Liver (tissue), 8 donors: ENCODE measurements at regions not wholly inside any gene's neighbourhood (a gene's known extent, or its start where the extent isn't known, plus 50 kb on each side); places are given as distances from the start of the nearest gene placed in this dataset.

Experiments used
- DNase-seq: peaks from one replicate; pipeline ENCODE4 v3.0.0-alpha.2; 2017; ENCODE audit warnings: low spot score
- H3K27ac ChIP-seq, 2 donors: one replicate each; pipeline ENCODE4 v1.7.0; 2013; ENCODE audit warnings: inconsistent platforms in 2 of 2, low read length in 2 of 2, control low read depth in 1 of 2, low read depth in 1 of 2, mild to moderate bottlenecking in 1 of 2
- H3K27me3 ChIP-seq, 4 donors: one replicate each; pipeline versions ENCODE4 v1.6.1 to v1.7.0; 2013; ENCODE audit warnings: low read length in 3 of 4, inconsistent platforms in 1 of 4, mild to moderate bottlenecking in 1 of 4, moderate library complexity in 1 of 4; ENCODE audit not compliant: control insufficient read depth in 4 of 4, insufficient read depth in 4 of 4
- H3K36me3 ChIP-seq, 4 donors: one replicate each; pipeline versions ENCODE4 v1.6.1 to v1.7.0; 2013; ENCODE audit warnings: low read length in 3 of 4, mild to moderate bottlenecking in 3 of 4, low read depth in 1 of 4, moderate library complexity in 1 of 4; ENCODE audit not compliant: control insufficient read depth in 4 of 4, insufficient read depth in 3 of 4
- H3K4me1 ChIP-seq, 4 donors: one replicate each; pipeline versions ENCODE4 v1.6.1 to v1.7.0; 2013; ENCODE audit warnings: low read length in 3 of 4, mild to moderate bottlenecking in 3 of 4, moderate library complexity in 1 of 4; ENCODE audit not compliant: control insufficient read depth in 4 of 4, insufficient read depth in 4 of 4
- H3K4me3 ChIP-seq, 3 donors: one replicate each; pipeline versions ENCODE4 v1.6.1 to v1.7.0; 2013; ENCODE audit warnings: low read length in 3 of 3, control low read depth in 1 of 3, low read depth in 1 of 3, mild to moderate bottlenecking in 1 of 3
- H3K9ac ChIP-seq, 2 donors: one replicate each; pipeline ENCODE4 v1.7.0; 2013; ENCODE audit warnings: low read length in 2 of 2, mild to moderate bottlenecking in 2 of 2, moderate library complexity in 2 of 2, control low read depth in 1 of 2, low read depth in 1 of 2
- H3K9me3 ChIP-seq, 4 donors: one replicate each; pipeline versions ENCODE4 v1.6.1 to v1.7.0; 2013; ENCODE audit warnings: low read length in 3 of 4; ENCODE audit not compliant: control insufficient read depth in 4 of 4
- EGR1 ChIP-seq, 2 donors: IDR thresholded peaks; 2 replicates each; pipeline ENCODE4 v1.6.1; 2016 to 2018; ENCODE audit warnings: antibody characterized with exemption in 2 of 2, low read depth in 2 of 2
- FOXA1 ChIP-seq: IDR thresholded peaks from 2 replicates; pipeline ENCODE4 v1.6.1; 2016; ENCODE audit warnings: antibody characterized with exemption
- FOXA2 ChIP-seq: IDR thresholded peaks from 2 replicates; pipeline ENCODE4 v1.6.1; 2016; ENCODE audit warnings: antibody characterized with exemption
- GABPA ChIP-seq, 2 donors: IDR thresholded peaks in 1 of 2; conservative IDR thresholded peaks in 1 of 2; 2 replicates each; pipeline ENCODE4 v1.6.1; 2016; ENCODE audit warnings: antibody characterized with exemption in 2 of 2, mild to moderate bottlenecking in 1 of 2, moderate library complexity in 1 of 2
- HNF4A ChIP-seq, 2 donors: conservative IDR thresholded peaks; 2 replicates each; pipeline ENCODE4 v1.6.1; 2016; ENCODE audit warnings: antibody characterized with exemption in 2 of 2, mild to moderate bottlenecking in 2 of 2
- HNF4G ChIP-seq: IDR thresholded peaks from 2 replicates; pipeline ENCODE4 v1.6.1; 2016; ENCODE audit warnings: antibody characterized with exemption
- JUND ChIP-seq, 2 donors: IDR thresholded peaks; 2 replicates each; pipeline ENCODE4 v1.6.1; 2016; ENCODE audit warnings: antibody characterized with exemption in 2 of 2
- NR2F2 ChIP-seq: IDR thresholded peaks from 2 replicates; pipeline ENCODE4 v1.6.1; 2016; ENCODE audit warnings: antibody characterized with exemption
- RAD21 ChIP-seq, 2 donors: IDR thresholded peaks; 2 replicates each; pipeline ENCODE4 v1.6.1; 2016; ENCODE audit warnings: antibody characterized with exemption in 2 of 2, mild to moderate bottlenecking in 2 of 2
- RXRA ChIP-seq, 2 donors: IDR thresholded peaks; 2 replicates each; pipeline ENCODE4 v1.6.1; 2017 to 2018; ENCODE audit warnings: antibody characterized with exemption in 2 of 2, mild to moderate bottlenecking in 1 of 2
- SP1 ChIP-seq: IDR thresholded peaks from 2 replicates; pipeline ENCODE4 v1.6.1; 2018; ENCODE audit warnings: antibody characterized with exemption, mild to moderate bottlenecking
- TAF1 ChIP-seq: conservative IDR thresholded peaks from 2 replicates; pipeline ENCODE4 v1.6.1; 2016; ENCODE audit warnings: antibody characterized with exemption, mild to moderate bottlenecking
- YY1 ChIP-seq: IDR thresholded peaks from 2 replicates; pipeline ENCODE4 v1.6.1; 2016; ENCODE audit warnings: antibody characterized with exemption, mild to moderate bottlenecking
- WGBS: extraction: QIAGEN DNeasy Blood & Tissue Kit; methylation state at CpG from one replicate; pipeline ENCODE4 v1.1.7; 2013; 5-methylcytosine and 5-hydroxymethylcytosine counted together
- TF ChIP-seq, protein P1 (sequence below): fragments of 150-350 bp; IDR thresholded peaks from 2 replicates; pipeline ENCODE4 v1.5.1; 2017; ENCODE audit warnings: improper control_type of control experiment, low read depth, low read length; ENCODE audit not compliant: missing input control
- TF ChIP-seq, protein P2 (sequence below): IDR thresholded peaks from 2 replicates; pipeline ENCODE4 v1.6.1; 2016; ENCODE audit warnings: antibody characterized with exemption
- TF ChIP-seq, protein P3 (sequence below): IDR thresholded peaks from 2 replicates; pipeline ENCODE4 v1.6.1; 2016; ENCODE audit warnings: antibody characterized with exemption
- TF ChIP-seq, protein P4 (sequence below): IDR thresholded peaks from 2 replicates; pipeline ENCODE4 v1.6.1; 2016; ENCODE audit warnings: antibody characterized with exemption
- TF ChIP-seq, protein P5 (sequence below): IDR thresholded peaks from 2 replicates; pipeline ENCODE4 v1.6.1; 2016; ENCODE audit warnings: antibody characterized with exemption, mild to moderate bottlenecking
- donor health status: healthy.
- donor health status: healthy.
- donor health status: healthy.
- donor health status: healthy.
- donor health status: healthy.

DNA sequence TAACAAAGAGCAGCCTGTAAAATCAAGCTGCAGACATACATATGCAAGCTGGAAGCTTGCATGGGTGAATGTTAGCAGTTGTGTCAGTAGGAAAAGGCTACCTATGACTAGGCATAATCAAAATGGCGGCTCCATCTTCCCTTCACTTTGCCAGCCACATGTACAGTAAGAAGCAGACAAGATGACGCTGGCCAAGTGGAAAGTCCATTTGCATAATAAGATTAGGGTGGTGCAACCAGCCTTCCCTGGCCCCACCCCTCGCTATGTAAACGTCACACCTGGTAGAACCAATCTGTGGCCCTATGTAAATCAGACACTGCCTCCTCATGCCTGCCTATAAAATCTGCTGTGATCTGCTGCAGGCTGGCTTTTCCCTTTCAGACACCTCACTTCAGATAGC is 171.9 kb upstream of the USP25 start:
- Histone ChIP-seq H3K36me3 (no peaks in the 10 kb centered on the region), H3K9ac (no peak overlapping the region), H3K9me3 (no peaks in the 10 kb centered on the region), H3K4me1 (peaks cover 0 to 1% (median under 1%) of the 10 kb centered on the region in 4 donors), H3K27ac (no peak overlapping the region), H3K27me3 (no peaks in the 10 kb centered on the region), H3K4me3 (no peak overlapping the region)
- 87% methylated on average over 4 of the region's 4 CpGs for WGBS
- TF ChIP-seq EGR1 (IDR thresholded peaks at IDR 0.05; ENCODE audit: low read depth in 2 of 2): no peak
- TF ChIP-seq YY1: no peak
- TF ChIP-seq, protein P1, sequence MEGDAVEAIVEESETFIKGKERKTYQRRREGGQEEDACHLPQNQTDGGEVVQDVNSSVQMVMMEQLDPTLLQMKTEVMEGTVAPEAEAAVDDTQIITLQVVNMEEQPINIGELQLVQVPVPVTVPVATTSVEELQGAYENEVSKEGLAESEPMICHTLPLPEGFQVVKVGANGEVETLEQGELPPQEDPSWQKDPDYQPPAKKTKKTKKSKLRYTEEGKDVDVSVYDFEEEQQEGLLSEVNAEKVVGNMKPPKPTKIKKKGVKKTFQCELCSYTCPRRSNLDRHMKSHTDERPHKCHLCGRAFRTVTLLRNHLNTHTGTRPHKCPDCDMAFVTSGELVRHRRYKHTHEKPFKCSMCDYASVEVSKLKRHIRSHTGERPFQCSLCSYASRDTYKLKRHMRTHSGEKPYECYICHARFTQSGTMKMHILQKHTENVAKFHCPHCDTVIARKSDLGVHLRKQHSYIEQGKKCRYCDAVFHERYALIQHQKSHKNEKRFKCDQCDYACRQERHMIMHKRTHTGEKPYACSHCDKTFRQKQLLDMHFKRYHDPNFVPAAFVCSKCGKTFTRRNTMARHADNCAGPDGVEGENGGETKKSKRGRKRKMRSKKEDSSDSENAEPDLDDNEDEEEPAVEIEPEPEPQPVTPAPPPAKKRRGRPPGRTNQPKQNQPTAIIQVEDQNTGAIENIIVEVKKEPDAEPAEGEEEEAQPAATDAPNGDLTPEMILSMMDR: no peak
- no peak for TF ChIP-seq FOXA2
- no peak for TF ChIP-seq NR2F2
- no peak for TF ChIP-seq RXRA (IDR thresholded peaks at IDR 0.05)
- TF ChIP-seq HNF4A (conservative IDR thresholded peaks at IDR 0.05): no peak
- no peak for TF ChIP-seq TAF1
- no peak for TF ChIP-seq SP1
- TF ChIP-seq, protein P2, sequence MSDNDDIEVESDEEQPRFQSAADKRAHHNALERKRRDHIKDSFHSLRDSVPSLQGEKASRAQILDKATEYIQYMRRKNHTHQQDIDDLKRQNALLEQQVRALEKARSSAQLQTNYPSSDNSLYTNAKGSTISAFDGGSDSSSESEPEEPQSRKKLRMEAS: no peak
- TF ChIP-seq, protein P3, sequence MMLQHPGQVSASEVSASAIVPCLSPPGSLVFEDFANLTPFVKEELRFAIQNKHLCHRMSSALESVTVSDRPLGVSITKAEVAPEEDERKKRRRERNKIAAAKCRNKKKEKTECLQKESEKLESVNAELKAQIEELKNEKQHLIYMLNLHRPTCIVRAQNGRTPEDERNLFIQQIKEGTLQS: no peak
- TF ChIP-seq, protein P4, sequence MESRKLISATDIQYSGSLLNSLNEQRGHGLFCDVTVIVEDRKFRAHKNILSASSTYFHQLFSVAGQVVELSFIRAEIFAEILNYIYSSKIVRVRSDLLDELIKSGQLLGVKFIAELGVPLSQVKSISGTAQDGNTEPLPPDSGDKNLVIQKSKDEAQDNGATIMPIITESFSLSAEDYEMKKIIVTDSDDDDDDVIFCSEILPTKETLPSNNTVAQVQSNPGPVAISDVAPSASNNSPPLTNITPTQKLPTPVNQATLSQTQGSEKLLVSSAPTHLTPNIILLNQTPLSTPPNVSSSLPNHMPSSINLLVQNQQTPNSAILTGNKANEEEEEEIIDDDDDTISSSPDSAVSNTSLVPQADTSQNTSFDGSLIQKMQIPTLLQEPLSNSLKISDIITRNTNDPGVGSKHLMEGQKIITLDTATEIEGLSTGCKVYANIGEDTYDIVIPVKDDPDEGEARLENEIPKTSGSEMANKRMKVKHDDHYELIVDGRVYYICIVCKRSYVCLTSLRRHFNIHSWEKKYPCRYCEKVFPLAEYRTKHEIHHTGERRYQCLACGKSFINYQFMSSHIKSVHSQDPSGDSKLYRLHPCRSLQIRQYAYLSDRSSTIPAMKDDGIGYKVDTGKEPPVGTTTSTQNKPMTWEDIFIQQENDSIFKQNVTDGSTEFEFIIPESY: no peak
- TF ChIP-seq RAD21 (IDR thresholded peaks at IDR 0.05): no peak
- TF ChIP-seq, protein P5, sequence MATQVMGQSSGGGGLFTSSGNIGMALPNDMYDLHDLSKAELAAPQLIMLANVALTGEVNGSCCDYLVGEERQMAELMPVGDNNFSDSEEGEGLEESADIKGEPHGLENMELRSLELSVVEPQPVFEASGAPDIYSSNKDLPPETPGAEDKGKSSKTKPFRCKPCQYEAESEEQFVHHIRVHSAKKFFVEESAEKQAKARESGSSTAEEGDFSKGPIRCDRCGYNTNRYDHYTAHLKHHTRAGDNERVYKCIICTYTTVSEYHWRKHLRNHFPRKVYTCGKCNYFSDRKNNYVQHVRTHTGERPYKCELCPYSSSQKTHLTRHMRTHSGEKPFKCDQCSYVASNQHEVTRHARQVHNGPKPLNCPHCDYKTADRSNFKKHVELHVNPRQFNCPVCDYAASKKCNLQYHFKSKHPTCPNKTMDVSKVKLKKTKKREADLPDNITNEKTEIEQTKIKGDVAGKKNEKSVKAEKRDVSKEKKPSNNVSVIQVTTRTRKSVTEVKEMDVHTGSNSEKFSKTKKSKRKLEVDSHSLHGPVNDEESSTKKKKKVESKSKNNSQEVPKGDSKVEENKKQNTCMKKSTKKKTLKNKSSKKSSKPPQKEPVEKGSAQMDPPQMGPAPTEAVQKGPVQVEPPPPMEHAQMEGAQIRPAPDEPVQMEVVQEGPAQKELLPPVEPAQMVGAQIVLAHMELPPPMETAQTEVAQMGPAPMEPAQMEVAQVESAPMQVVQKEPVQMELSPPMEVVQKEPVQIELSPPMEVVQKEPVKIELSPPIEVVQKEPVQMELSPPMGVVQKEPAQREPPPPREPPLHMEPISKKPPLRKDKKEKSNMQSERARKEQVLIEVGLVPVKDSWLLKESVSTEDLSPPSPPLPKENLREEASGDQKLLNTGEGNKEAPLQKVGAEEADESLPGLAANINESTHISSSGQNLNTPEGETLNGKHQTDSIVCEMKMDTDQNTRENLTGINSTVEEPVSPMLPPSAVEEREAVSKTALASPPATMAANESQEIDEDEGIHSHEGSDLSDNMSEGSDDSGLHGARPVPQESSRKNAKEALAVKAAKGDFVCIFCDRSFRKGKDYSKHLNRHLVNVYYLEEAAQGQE: no peak
- TF ChIP-seq JUND (IDR thresholded peaks at IDR 0.05): no peak
- no peak for TF ChIP-seq GABPA (IDR thresholded peaks at IDR 0.05 in 1 of 2, conservative IDR thresholded peaks at IDR 0.05 in 1 of 2)
- no peak for TF ChIP-seq HNF4G
- TF ChIP-seq FOXA1: no peak
- DNase-seq: no peak
